IMR-90 (cell line): ENCODE measurements at regions not wholly inside any gene's neighbourhood (a gene's known extent, or its start where the extent isn't known, plus 50 kb on each side); places are given as distances from the start of the nearest gene placed in this dataset.

ENCODE experiments used
- ATAC-seq: fragments of 200-7000 bp; cut with Tn5 transposase; 2 replicates; pipeline ENCODE4 v1.9.1; 2020; ENCODE audit warnings: low read depth, mild to moderate bottlenecking, moderate library complexity
- BruUV-seq: library from RNA; stranded (reverse); fragments of 400-500 nt; replicated peaks from 2 replicates; lab custom pipeline; 2021; lab: Mats Ljungman, UMichigan
- CTCF ChIA-PET: fragments of 300-600 bp; formaldehyde crosslinking; extraction: SDS; loops from one replicate; lab custom pipeline; 2021; ENCODE audit warnings: antibody characterized with exemption; lab: Yijun Ruan, JAX
- POLR2A ChIA-PET: fragments of 300-600 bp; sonication (Branson Sonifier 250); formaldehyde crosslinking; loops from one replicate; lab custom pipeline; 2022; ENCODE audit warnings: antibody characterized with exemption; ENCODE audit not compliant: unreplicated experiment; lab: Charles Lee
- DNase-seq: peaks from one replicate; pipeline ENCODE4 v3.0.0; 2013
- H2AFZ ChIP-seq: replicated peaks from 2 replicates; pipeline ENCODE3; 2013; ENCODE audit warnings: low read length, mild to moderate bottlenecking; ENCODE audit not compliant: poor library complexity
- H2AK5ac ChIP-seq: 2 replicates; pipeline ENCODE4 v1.6.1; 2013; ENCODE audit warnings: low read depth, low read length, inconsistent platforms
- H2AK9ac ChIP-seq: replicated peaks from 2 replicates; pipeline ENCODE3; 2013; ENCODE audit warnings: mild to moderate bottlenecking, low read depth, low read length, moderate library complexity; ENCODE audit not compliant: poor library complexity
- H2BK120ac ChIP-seq: 2 replicates; pipeline ENCODE4 v1.6.1; 2013; ENCODE audit warnings: low read depth, low read length, inconsistent platforms
- H2BK15ac ChIP-seq: 3 replicates; pipeline ENCODE4 v1.6.1; 2013; ENCODE audit warnings: low read depth, low read length, inconsistent platforms
- H2BK20ac ChIP-seq: 2 replicates; pipeline ENCODE4 v1.6.1; 2013; ENCODE audit warnings: low read depth, mild to moderate bottlenecking, inconsistent platforms, low read length, moderate library complexity
- H2BK5ac ChIP-seq: 2 replicates; pipeline ENCODE4 v1.6.1; 2013; ENCODE audit warnings: mild to moderate bottlenecking, low read depth, low read length, inconsistent platforms; ENCODE audit not compliant: poor library complexity, severe bottlenecking
- H3K14ac ChIP-seq: replicated peaks from 2 replicates; pipeline ENCODE4 v1.6.1; 2013; ENCODE audit warnings: low read depth, low read length, inconsistent platforms
- H3K18ac ChIP-seq: 2 replicates; pipeline ENCODE4 v1.6.1; 2013; ENCODE audit warnings: low read depth, low read length, control low read depth
- H3K23ac ChIP-seq: 2 replicates; pipeline ENCODE4 v1.6.1; 2013; ENCODE audit warnings: low read depth, low read length, inconsistent platforms
- H3K27ac ChIP-seq: 2 replicates; pipeline ENCODE4 v1.5.1; 2013; ENCODE audit warnings: mild to moderate bottlenecking, control low read depth, low read length; ENCODE audit not compliant: insufficient read depth
- H3K27me3 ChIP-seq: 2 replicates; pipeline ENCODE4 v1.6.1; 2013; ENCODE audit warnings: low read length; ENCODE audit not compliant: control insufficient read depth, insufficient read depth
- H3K36me3 ChIP-seq: 2 replicates; pipeline ENCODE4 v1.6.1; 2013; ENCODE audit warnings: low read length, mixed read lengths; ENCODE audit not compliant: control insufficient read depth, insufficient read depth
- H3K4ac ChIP-seq: 2 replicates; pipeline ENCODE4 v1.6.1; 2013; ENCODE audit warnings: low read depth, low read length, inconsistent platforms
- H3K4me1 ChIP-seq: 2 replicates; pipeline ENCODE4 v1.6.1; 2013; ENCODE audit warnings: low read length, mixed read lengths; ENCODE audit not compliant: control insufficient read depth, insufficient read depth
- H3K4me2 ChIP-seq: 2 replicates; pipeline ENCODE4 v1.6.1; 2013; ENCODE audit warnings: low read depth, mild to moderate bottlenecking, control low read depth, low read length, moderate library complexity
- H3K4me3 ChIP-seq: 2 replicates; pipeline ENCODE4 v1.5.1; 2013; ENCODE audit warnings: low read depth, mild to moderate bottlenecking, control low read depth, low read length, moderate library complexity; ENCODE audit not compliant: insufficient read depth
- H3K56ac ChIP-seq: 2 replicates; pipeline ENCODE4 v1.6.1; 2013; ENCODE audit warnings: low read length, inconsistent platforms; ENCODE audit not compliant: insufficient read depth; ENCODE audit errors: extremely low read depth
- H3K79me1 ChIP-seq, 2 experiments: 2 replicates each; pipeline ENCODE4 v1.6.1; 2013; ENCODE audit warnings: low read length in 2 of 2, inconsistent platforms in 1 of 2, low read depth in 1 of 2
- H3K9ac ChIP-seq: 2 replicates; pipeline ENCODE4 v1.6.1; 2013; ENCODE audit warnings: low read depth, low read length, control low read depth
- H3K9me1 ChIP-seq: 2 replicates; pipeline ENCODE4 v1.6.1; 2013; ENCODE audit warnings: low read length, inconsistent platforms; ENCODE audit not compliant: insufficient read depth
- H3K9me3 ChIP-seq: 2 replicates; pipeline ENCODE4 v1.6.1; 2013; ENCODE audit warnings: low read length; ENCODE audit not compliant: control insufficient read depth, insufficient read depth
- H4K20me1 ChIP-seq: 2 replicates; pipeline ENCODE4 v1.6.1; 2013; ENCODE audit warnings: low read length, inconsistent platforms; ENCODE audit not compliant: insufficient read depth
- H4K5ac ChIP-seq: 2 replicates; pipeline ENCODE4 v1.6.1; 2013; ENCODE audit warnings: mild to moderate bottlenecking, low read depth, low read length, control low read depth
- H4K8ac ChIP-seq, 2 experiments: 2 replicates each; pipeline ENCODE4 v1.6.1; 2013; ENCODE audit warnings: low read depth in 2 of 2, low read length in 2 of 2, control low read depth in 1 of 2, inconsistent platforms in 1 of 2
- H4K91ac ChIP-seq: 2 replicates; pipeline ENCODE4 v1.6.1; 2013; ENCODE audit warnings: low read depth, low read length, inconsistent platforms; ENCODE audit not compliant: insufficient read depth
- POLR2A ChIP-seq: IDR thresholded peaks from 2 replicates; pipeline ENCODE4 v1.6.1; 2012; ENCODE audit warnings: mild to moderate bottlenecking, low read depth, low read length
- WGBS, 2 experiments: methylation state at CpG; one replicate each; pipeline versions ENCODE4 v1.1.5 to v1.1.7; 2013; ENCODE audit warnings: missing lambda C conversion rate in 2 of 2; ENCODE audit not compliant: insufficient read length in 1 of 2; ENCODE audit errors: extremely low coverage in 2 of 2; 5-methylcytosine and 5-hydroxymethylcytosine counted together
- dilution Hi-C: fragments of 300-500 bp; cut with HindIII; formaldehyde crosslinking; loops from one replicate; pipeline ENCODE4 v1.14.3; 2018; ENCODE audit warnings: low sequenced_read_pairs; ENCODE audit not compliant: unreplicated experiment
- in situ Hi-C: fragments of 300-500 bp; cut with MboI; formaldehyde crosslinking; loops from 3 replicates; pipeline ENCODE4 v1.14.3; 2019; ENCODE audit warnings: low sequenced_read_pairs, inconsistent platforms, mixed read lengths
- intact Hi-C: fragments of 100-400 bp; cut with micrococcal nuclease; formaldehyde crosslinking; loops from 2 replicates; pipeline ENCODE4 v1.10.0; 2022

GRCh38 chr3:174725303-174725702, 133.8 kb upstream of the NAALADL2 start:
- in situ Hi-C loops (no loop called here), dilution Hi-C loops (no loop called here), intact Hi-C loops (no loop called here)
- Histone ChIP-seq H3K27me3 (no peaks in the 10 kb centered on the region), H2AK5ac (no peak overlapping the region), H3K36me3 (no peaks in the 10 kb centered on the region), H3K56ac (no peak overlapping the region), H3K79me1 (no peaks in the 10 kb centered on the region), H3K23ac (no peak overlapping the region), H4K5ac (no peak overlapping the region), H3K9me3 (no peaks in the 10 kb centered on the region), H2BK120ac (no peak overlapping the region), H3K9me1 (no peaks in the 10 kb centered on the region), H3K4me3 (no peak overlapping the region), H4K8ac (no peak overlapping the region), H3K27ac (no peak overlapping the region), H3K18ac (no peak overlapping the region), H3K14ac (no peak overlapping the region), H3K4me1 (no peaks in the 10 kb centered on the region), H4K20me1 (no peaks in the 10 kb centered on the region), H2BK5ac (no peak overlapping the region), H2AK9ac (no peak overlapping the region), H2AFZ (no peak overlapping the region), H3K4ac (no peak overlapping the region), H2BK15ac (no peak overlapping the region), H3K9ac (no peak overlapping the region), H4K91ac (no peak overlapping the region), H3K4me2 (no peak overlapping the region), H2BK20ac (no peak overlapping the region)
- BruUV-seq = no TSS peak
- ATAC-seq (no peak), DNase-seq (no peak)
- CTCF ChIA-PET = no interaction called here
- POLR2A ChIA-PET = no interaction called here
- no peak for TF ChIP-seq POLR2A
- no CpG with 5 or more reads among the region's 3 CpGs for WGBS, 2 experiments
